IgD-negative memory B cell (primary cell): ENCODE measurements at regions not wholly inside any gene's neighbourhood (a gene's known extent, or its start where the extent isn't known, plus 50 kb on each side); places are given as distances from the start of the nearest gene placed in this dataset.
"Not testable (repeated sequence)": the region's sequence is repeated elsewhere in the genome, so short reads cannot be mapped to it uniquely, and the experiment has no call there.

Experiments used
- H3K27ac Mint-ChIP-seq, 3 donors: one replicate each; pipeline ENCODE4 v1.8.0; 2020 to 2022; ENCODE audit warnings: mild to moderate bottlenecking in 3 of 3, mixed read lengths in 3 of 3, moderate library complexity in 1 of 3
- H3K27me3 Mint-ChIP-seq: one replicate; pipeline ENCODE4 v1.8.0; 2021; ENCODE audit warnings: mixed read lengths
- H3K36me3 Mint-ChIP-seq: one replicate; pipeline ENCODE4 v1.8.0; 2020; ENCODE audit warnings: mild to moderate bottlenecking, mixed read lengths
- H3K4me1 Mint-ChIP-seq, 3 donors: one replicate each; pipeline ENCODE4 v1.8.0; 2020 to 2022; ENCODE audit warnings: mixed read lengths in 3 of 3, mild to moderate bottlenecking in 1 of 3
- H3K4me3 Mint-ChIP-seq, 4 donors: one replicate each; pipeline ENCODE4 v1.8.0; 2020 to 2022; ENCODE audit warnings: mild to moderate bottlenecking in 4 of 4, mixed read lengths in 4 of 4, moderate library complexity in 3 of 4
- H3K9me3 Mint-ChIP-seq, 3 donors: one replicate each; pipeline ENCODE4 v1.8.0; 2020 to 2021; ENCODE audit warnings: mixed read lengths in 3 of 3, mild to moderate bottlenecking in 1 of 3

- H3K4me3 Mint-ChIP-seq, result no peak overlapping the region
- peaks cover 4 to 5% (median 4%) of the 10 kb centered on the region in 3 donors for H3K4me1 Mint-ChIP-seq
- peaks cover 15% of the 10 kb centered on the region for H3K27me3 Mint-ChIP-seq
- H3K36me3 Mint-ChIP-seq, result no peaks in the 10 kb centered on the region
- no peak overlapping the region for H3K27ac Mint-ChIP-seq
- no peaks in the 10 kb centered on the region for H3K9me3 Mint-ChIP-seq
These were observed 111.4 kb upstream of the TOPAZ1 start for GRCh38 chr3:44130249-44130648.

DNA sequence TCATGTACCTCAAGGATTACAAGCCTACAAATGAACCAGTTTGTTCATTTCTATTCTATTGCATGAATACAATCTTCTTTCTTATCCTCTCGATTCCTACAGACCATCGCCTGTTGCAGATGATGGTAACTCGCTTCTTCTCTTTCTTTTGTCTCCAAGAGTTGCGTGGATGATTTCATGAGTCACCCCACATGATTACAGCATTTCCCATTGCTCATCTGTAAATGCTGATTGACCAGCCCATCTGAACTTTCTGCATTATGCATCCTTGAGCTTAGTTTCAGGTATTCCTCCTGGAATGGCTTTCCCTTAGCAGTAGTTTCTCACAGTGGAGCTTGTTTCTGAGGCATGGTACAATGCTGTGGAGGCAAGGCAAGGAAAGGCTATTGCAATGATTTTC lies 109.6 kb upstream of the TOPAZ1 start:
- Mint-ChIP-seq H3K27me3 (peaks cover 20% of the 10 kb centered on the region), H3K27ac (no peak overlapping the region), H3K4me1 (peaks cover 4 to 5% (median 4%) of the 10 kb centered on the region in 3 donors), H3K9me3 (no peaks in the 10 kb centered on the region), H3K36me3 (no peaks in the 10 kb centered on the region), H3K4me3 (no peak overlapping the region)

DNA sequence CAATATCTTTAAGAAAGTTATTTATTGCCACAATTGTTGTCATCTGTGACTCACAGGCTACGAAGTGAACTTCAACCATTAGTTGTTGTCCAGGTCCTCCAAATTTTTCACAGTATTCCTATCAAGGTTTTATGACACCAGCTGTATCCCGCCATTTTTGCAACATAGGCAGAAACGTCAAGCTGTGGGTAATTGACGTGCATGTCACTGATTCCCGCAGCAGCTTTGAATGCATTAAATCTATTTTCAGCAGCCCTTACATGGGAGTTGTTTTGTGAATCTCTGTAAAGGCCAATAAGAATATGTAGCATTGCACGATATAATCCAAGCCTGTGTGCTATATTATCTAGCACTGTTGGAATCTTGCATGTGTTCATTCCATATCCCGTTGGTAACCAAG lies 109.1 kb upstream of the TOPAZ1 start:
- Mint-ChIP-seq H3K4me1 (peaks cover 4 to 5% (median 4%) of the 10 kb centered on the region in 3 donors), H3K27me3 (peaks cover 21% of the 10 kb centered on the region), H3K27ac (no peak overlapping the region), H3K9me3 (no peaks in the 10 kb centered on the region), H3K4me3 (no peak overlapping the region), H3K36me3 (no peaks in the 10 kb centered on the region)

- Mint-ChIP-seq H3K9me3 (peaks cover 0 to 8% (median 2%) of the 10 kb centered on the region in 3 donors), H3K36me3 (no peaks in the 10 kb centered on the region), H3K27ac (no peak overlapping the region), H3K27me3 (peaks cover 17% of the 10 kb centered on the region), H3K4me1 (no peaks in the 10 kb centered on the region), H3K4me3 (no peak overlapping the region)
These were observed 105.3 kb upstream of the TOPAZ1 start for GRCh38 chr3:44136421-44136820.

- Mint-ChIP-seq H3K9me3 (peaks cover 0 to 8% (median 1%) of the 10 kb centered on the region in 3 donors), H3K4me3 (no peak overlapping the region), H3K4me1 (peaks cover 0 to 2% (median 0%) of the 10 kb centered on the region in 3 donors), H3K36me3 (no peaks in the 10 kb centered on the region), H3K27me3 (peaks cover 8% of the 10 kb centered on the region), H3K27ac (no peak overlapping the region)
These were observed 95.6 kb upstream of the TOPAZ1 start for GRCh38 chr3:44146073-44146472.

- Mint-ChIP-seq H3K27me3 (peaks cover 13% of the 10 kb centered on the region), H3K36me3 (peaks cover 3% of the 10 kb centered on the region), H3K4me3 (no peak overlapping the region), H3K4me1 (peaks cover 0 to 2% (median 0%) of the 10 kb centered on the region in 3 donors), H3K9me3 (no peaks in the 10 kb centered on the region), H3K27ac (no peak overlapping the region)
These were observed 81.9 kb upstream of the TOPAZ1 start for GRCh38 chr3:44159696-44160300.

- peaks cover 13% of the 10 kb centered on the region for H3K27me3 Mint-ChIP-seq
- peaks cover 2% of the 10 kb centered on the region for H3K36me3 Mint-ChIP-seq
- H3K4me1 Mint-ChIP-seq, result peaks cover 0 to 2% (median 0%) of the 10 kb centered on the region in 3 donors
- no peak overlapping the region for H3K27ac Mint-ChIP-seq
- no peaks in the 10 kb centered on the region for H3K9me3 Mint-ChIP-seq
- H3K4me3 Mint-ChIP-seq, result no peak overlapping the region
These were observed 80.9 kb upstream of the TOPAZ1 start for GRCh38 chr3:44160818-44161217.

DNA sequence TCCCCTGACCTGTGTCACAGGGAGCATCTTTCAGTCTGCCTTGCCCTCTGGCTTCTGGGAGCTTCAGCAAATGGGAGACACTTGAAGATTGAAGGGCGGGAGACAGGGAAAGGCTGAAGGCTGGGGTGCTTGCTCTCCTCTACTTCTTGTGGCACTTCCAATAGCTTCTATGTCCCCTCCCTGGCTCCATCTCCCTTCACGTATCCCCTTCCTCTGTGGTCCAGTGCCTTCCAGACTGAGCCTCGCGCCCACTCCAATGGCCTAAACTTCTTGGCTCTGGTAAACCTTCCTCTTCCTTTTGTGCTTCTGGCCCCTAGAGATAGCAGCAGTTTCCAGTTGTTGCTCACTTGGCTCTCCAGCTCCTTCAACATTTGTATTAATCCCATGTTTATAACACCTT lies 69.8 kb upstream of the TOPAZ1 start:
- H3K9me3 Mint-ChIP-seq, result peaks cover 0 to 7% (median 0%) of the 10 kb centered on the region in 3 donors
- H3K36me3 Mint-ChIP-seq, result no peaks in the 10 kb centered on the region
- H3K4me3 Mint-ChIP-seq, result no peak overlapping the region
- no peaks in the 10 kb centered on the region for H3K4me1 Mint-ChIP-seq
- no peak overlapping the region for H3K27ac Mint-ChIP-seq
- peaks cover 5% of the 10 kb centered on the region for H3K27me3 Mint-ChIP-seq

GRCh38 chr3:44172701-44173100 lies 69.0 kb upstream of the TOPAZ1 start:
- H3K9me3 Mint-ChIP-seq, result not testable (repeated sequence)

DNA sequence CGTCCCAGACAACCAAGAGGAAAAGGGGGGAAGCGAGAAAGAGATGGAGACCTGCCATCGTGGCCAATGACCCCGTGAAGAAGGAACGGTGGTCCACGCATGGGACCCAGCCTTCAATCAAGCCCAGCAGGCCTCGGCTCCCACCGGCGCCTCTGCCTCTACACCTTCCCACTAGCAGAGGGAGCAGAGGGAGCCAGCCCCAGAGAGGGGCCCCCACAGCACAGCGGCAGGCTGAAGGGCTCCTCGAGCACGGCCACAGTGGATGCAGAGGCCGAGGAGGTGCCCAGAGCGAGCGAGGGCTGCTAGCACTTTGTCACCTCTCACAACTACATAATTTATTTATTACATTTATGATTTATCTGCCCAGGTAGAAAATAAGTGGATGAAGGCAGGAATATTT lies 68.4 kb upstream of the TOPAZ1 start:
- Mint-ChIP-seq H3K36me3 (no peaks in the 10 kb centered on the region), H3K9me3 (peaks cover 0 to 7% (median 0%) of the 10 kb centered on the region in 3 donors), H3K4me3 (no peak overlapping the region), H3K27me3 (peaks cover 5% of the 10 kb centered on the region), H3K4me1 (no peaks in the 10 kb centered on the region), H3K27ac (no peak overlapping the region)

More at GRCh38 chr3:44172701-44173100, 69.0 kb upstream of the TOPAZ1 start:
- H3K4me1 Mint-ChIP-seq, H3K27ac Mint-ChIP-seq, H3K27me3 Mint-ChIP-seq, H3K36me3 Mint-ChIP-seq, H3K4me3 Mint-ChIP-seq: not testable (repeated sequence)

DNA sequence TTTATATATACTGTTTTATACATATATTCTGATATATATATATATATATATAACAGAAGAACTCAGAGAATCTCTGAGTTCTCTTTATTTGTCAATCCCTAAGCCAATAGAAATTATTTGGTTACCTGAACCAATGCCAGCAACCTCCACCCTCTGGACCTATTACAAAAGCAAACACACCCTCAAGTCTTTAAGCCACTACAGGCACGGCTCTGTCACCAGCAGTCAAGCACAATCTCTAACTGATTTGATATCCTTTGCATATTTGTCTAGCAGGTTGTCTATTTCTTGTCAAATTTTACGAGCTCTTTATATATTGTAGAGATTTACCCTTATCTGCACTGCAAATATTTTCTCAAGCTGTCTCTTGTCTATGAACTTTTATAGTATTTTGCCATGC lies 66.6 kb upstream of the TOPAZ1 start:
- Mint-ChIP-seq H3K27ac (no peak overlapping the region), H3K36me3 (no peaks in the 10 kb centered on the region), H3K9me3 (peaks cover 0 to 7% (median 0%) of the 10 kb centered on the region in 3 donors), H3K4me1 (no peaks in the 10 kb centered on the region), H3K4me3 (no peak overlapping the region), H3K27me3 (peaks cover 5% of the 10 kb centered on the region)

- Mint-ChIP-seq H3K27me3 (peaks cover 9% of the 10 kb centered on the region), H3K4me1 (peaks cover 4 to 7% (median 5%) of the 10 kb centered on the region in 3 donors), H3K9me3 (peaks cover 0 to 1% (median 0%) of the 10 kb centered on the region in 3 donors), H3K36me3 (no peaks in the 10 kb centered on the region), H3K4me3 (no peak overlapping the region), H3K27ac (no peak overlapping the region)
These were observed 62.4 kb upstream of the TOPAZ1 start for GRCh38 chr3:44179246-44179645.

DNA sequence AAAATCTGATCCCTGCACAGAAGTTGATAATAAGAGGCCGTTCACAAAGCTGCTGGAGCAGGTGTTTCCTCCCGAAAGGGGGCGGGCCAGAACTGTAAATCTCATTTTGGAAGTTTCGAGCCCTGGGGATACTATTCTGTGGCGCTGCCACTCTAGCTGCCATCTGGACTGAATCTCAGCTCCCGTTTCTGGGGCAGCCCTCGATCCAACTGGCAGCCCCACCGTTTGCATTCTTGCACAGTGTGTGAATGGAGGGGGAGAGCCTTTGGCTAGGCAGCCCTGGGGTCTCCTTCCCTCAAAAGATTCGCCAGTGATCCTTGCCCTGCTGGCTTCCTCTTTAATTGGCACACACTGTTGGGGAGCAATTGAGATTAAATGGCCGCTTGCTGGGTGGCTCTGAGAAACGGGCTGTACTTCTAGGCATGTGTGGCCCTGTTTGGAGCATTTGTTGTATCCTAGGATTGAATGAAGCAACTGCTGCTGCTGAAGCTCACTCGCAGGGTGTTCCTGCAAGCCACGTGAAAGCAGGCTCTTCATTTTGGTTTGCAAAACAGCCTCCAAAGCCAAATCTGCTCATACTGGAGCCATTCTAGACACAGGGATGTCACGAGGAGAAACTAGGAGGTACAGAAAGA lies 57.2 kb upstream of the TOPAZ1 start:
- Mint-ChIP-seq H3K27me3 (peaks cover 12% of the 10 kb centered on the region), H3K4me1 (peaks cover 5 to 23% (median 10%) of the 10 kb centered on the region in 3 donors), H3K27ac (peak overlapping the region in 1 of 3 donors; percentile 57), H3K9me3 (peaks cover 0 to 1% (median 0%) of the 10 kb centered on the region in 3 donors), H3K36me3 (no peaks in the 10 kb centered on the region), H3K4me3 (no peak overlapping the region)

DNA sequence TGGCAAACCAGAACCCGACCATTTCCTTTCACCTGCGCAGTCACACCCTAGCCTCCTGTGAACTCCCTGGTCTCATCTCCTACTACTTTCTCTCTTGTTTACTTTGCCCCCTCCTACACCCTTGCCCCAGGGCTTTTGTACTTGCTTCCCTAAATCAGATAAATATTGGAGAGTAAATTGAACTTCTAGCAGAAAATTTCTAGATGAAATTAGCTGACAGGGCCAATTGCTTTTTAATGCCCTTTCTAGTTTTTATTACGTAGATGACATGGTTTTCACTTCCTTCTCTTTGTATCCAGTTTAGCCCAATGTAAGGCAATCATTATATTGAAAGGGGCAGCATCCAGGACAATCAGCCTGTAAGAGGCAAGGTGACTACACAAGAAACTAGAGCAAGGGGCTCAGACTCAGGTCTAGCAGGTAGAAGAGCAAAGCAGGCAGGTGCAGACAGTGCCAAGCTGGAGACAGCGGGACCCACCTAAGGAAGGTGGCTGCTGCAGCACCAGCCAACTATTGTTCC lies 56.2 kb upstream of the TOPAZ1 start:
- Mint-ChIP-seq H3K36me3 (no peaks in the 10 kb centered on the region), H3K27me3 (peaks cover 12% of the 10 kb centered on the region), H3K4me3 (peak overlapping the region in 1 of 4 donors; percentile 7), H3K27ac (no peak overlapping the region), H3K4me1 (peaks cover 5 to 23% (median 10%) of the 10 kb centered on the region in 3 donors), H3K9me3 (peaks cover 0 to 1% (median 0%) of the 10 kb centered on the region in 3 donors)

- peaks cover 5 to 23% (median 10%) of the 10 kb centered on the region in 3 donors for H3K4me1 Mint-ChIP-seq
- H3K27me3 Mint-ChIP-seq, result peaks cover 12% of the 10 kb centered on the region
These were observed 55.5 kb upstream of the TOPAZ1 start for GRCh38 chr3:44186111-44186672.

More at GRCh38 chr3:44186111-44186672, 55.5 kb upstream of the TOPAZ1 start:
- no peak overlapping the region for H3K27ac Mint-ChIP-seq
- no peak overlapping the region for H3K4me3 Mint-ChIP-seq
- peaks cover 0 to 1% (median 0%) of the 10 kb centered on the region in 3 donors for H3K9me3 Mint-ChIP-seq
- no peaks in the 10 kb centered on the region for H3K36me3 Mint-ChIP-seq
